MCF 10A (cell line): ENCODE measurements at regions not wholly inside any gene's neighbourhood (a gene's known extent, or its start where the extent isn't known, plus 50 kb on each side); places are given as distances from the start of the nearest gene placed in this dataset.

Source experiments
- BruUV-seq: library from RNA; stranded (reverse); fragments of 400-500 nt; replicated peaks from 2 replicates; lab custom pipeline; 2021; lab: Mats Ljungman, UMichigan
- CTCF ChIA-PET: fragments of 300-600 bp; sonication (Branson Sonifier 250); formaldehyde crosslinking; extraction: SDS; loops from one replicate; lab custom pipeline; 2021; ENCODE audit warnings: antibody characterized with exemption, inconsistent platforms; lab: Yijun Ruan, JAX
- POLR2A ChIA-PET: fragments of 300-600, 350-650 bp; sonication (Branson Sonifier 250); formaldehyde crosslinking; extraction: SDS; loops from one replicate; lab custom pipeline; 2020; ENCODE audit warnings: antibody characterized with exemption, inconsistent platforms; lab: Yijun Ruan, JAX
- DNase-seq: peaks from one replicate; pipeline ENCODE4 v3.0.0-alpha.2; 2018; ENCODE audit not compliant: unreplicated experiment
- H3K27ac Mint-ChIP-seq: one replicate; pipeline ENCODE4 v1.8.0; 2022; ENCODE audit warnings: mild to moderate bottlenecking, low read depth, mixed read lengths; ENCODE audit not compliant: unreplicated experiment
- H3K27me3 Mint-ChIP-seq: one replicate; pipeline ENCODE4 v1.8.0; 2022; ENCODE audit warnings: mixed read lengths; ENCODE audit not compliant: insufficient read depth, unreplicated experiment
- H3K36me3 Mint-ChIP-seq: one replicate; pipeline ENCODE4 v1.8.0; 2022; ENCODE audit warnings: mild to moderate bottlenecking, moderate library complexity, mixed read lengths; ENCODE audit not compliant: insufficient read depth, unreplicated experiment
- H3K4me1 Mint-ChIP-seq: one replicate; pipeline ENCODE4 v1.8.0; 2022; ENCODE audit warnings: mixed read lengths; ENCODE audit not compliant: insufficient read depth, unreplicated experiment
- H3K4me3 Mint-ChIP-seq: one replicate; pipeline ENCODE4 v1.8.0; 2022; ENCODE audit warnings: mild to moderate bottlenecking, moderate library complexity, mixed read lengths; ENCODE audit not compliant: unreplicated experiment
- H3K9me3 Mint-ChIP-seq: one replicate; pipeline ENCODE4 v1.8.0; 2022; ENCODE audit warnings: mixed read lengths; ENCODE audit not compliant: unreplicated experiment
- CTCF ChIP-seq: fragments of 200-600 bp; IDR thresholded peaks from one replicate; pipeline ENCODE4 v1.8.0; 2022; ENCODE audit warnings: antibody characterized with exemption, mild to moderate bottlenecking; ENCODE audit not compliant: unreplicated experiment
- intact Hi-C: fragments of 100-400 bp; cut with micrococcal nuclease; formaldehyde crosslinking; loops from 2 replicates; pipeline ENCODE4 v1.14.1; 2022

DNA sequence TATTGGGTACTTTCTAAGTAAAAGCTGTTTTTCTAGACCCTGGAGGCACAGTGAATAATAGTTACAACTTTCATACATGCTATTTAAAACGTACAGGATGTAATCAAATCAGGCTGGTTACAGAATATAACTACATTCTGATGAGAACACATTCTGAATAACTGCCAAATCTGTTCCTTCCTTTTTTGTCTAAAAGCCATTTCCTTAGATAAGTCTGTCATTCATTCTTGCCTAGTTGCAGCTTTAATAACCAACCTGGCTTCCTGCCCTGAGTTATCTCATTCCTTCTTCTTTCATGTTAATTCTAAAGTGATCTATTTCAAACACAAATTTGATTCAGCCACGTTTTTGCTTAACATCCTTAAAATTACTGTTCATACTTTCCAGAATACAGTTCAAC is 189.7 kb upstream of the ITM2A start:
- no peak overlapping the region for H3K4me3 Mint-ChIP-seq
- POLR2A ChIA-PET = no interaction called here
- CTCF ChIA-PET = no interaction called here
- no TSS peak for BruUV-seq
- DNase-seq = no peak
- H3K9me3 Mint-ChIP-seq = peaks cover 12% of the 10 kb centered on the region
- intact Hi-C loops = no loop called here
- no peak overlapping the region for H3K27ac Mint-ChIP-seq
- H3K36me3 Mint-ChIP-seq = no peaks in the 10 kb centered on the region
- no peak for TF ChIP-seq CTCF
- H3K4me1 Mint-ChIP-seq = no peaks in the 10 kb centered on the region
- no peaks in the 10 kb centered on the region for H3K27me3 Mint-ChIP-seq

DNA sequence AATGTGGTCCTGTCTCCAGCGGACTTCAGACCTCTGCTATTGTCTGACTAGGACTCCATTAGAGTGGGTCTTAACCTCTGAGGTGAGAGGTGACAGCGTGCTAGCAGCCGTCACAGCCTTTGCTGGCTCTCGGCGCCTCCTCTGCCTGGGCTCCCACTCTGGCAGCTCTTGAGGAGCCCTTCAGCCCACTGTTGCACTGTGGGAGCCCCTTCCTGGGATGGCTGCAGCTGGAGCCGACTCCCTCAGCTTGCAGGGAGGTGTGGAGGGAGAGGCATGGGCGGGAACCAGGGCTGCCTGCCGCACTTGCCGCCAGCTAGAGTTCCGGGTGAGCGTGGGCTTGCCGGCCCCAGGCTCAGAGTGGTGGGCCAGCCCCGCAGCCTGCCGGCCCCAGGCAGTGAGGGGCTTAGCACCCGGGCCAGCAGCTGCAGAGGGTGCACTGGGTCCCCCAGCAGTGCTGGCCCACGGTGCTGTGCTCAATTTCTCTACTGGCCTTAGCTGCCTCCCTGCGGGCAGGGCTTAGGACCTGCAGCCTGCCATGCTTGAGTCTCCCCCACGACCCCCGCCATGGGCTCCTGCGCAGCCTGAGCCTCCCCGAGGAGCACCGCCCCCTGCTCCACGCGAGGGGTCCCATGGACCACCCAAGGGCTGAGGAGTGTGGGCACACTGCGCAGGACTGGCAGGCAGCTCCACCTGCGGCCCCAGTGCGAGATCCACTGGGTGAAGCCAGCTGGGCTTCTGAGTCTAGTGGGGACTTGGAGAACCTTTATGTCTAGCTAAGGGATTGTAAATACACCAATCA is 163.4 kb upstream of the ITM2A start:
- no peaks in the 10 kb centered on the region for H3K4me1 Mint-ChIP-seq
- H3K27ac Mint-ChIP-seq = no peak overlapping the region
- ChIA-PET CTCF (interaction anchor here (1.7 kb wide), 1 partner anchor 12 kb away, joined by 3 read pairs; no protein-coding TSS in a partner anchor), POLR2A (no interaction called here)
- no peak overlapping the region for H3K4me3 Mint-ChIP-seq
- TF ChIP-seq CTCF = no peak
- no peaks in the 10 kb centered on the region for H3K27me3 Mint-ChIP-seq
- intact Hi-C loops = no loop called here
- peaks cover 32% of the 10 kb centered on the region for H3K9me3 Mint-ChIP-seq
- DNase-seq = no peak
- H3K36me3 Mint-ChIP-seq = no peaks in the 10 kb centered on the region
- BruUV-seq = no TSS peak

- Mint-ChIP-seq H3K27ac (no peak overlapping the region), H3K4me1 (no peaks in the 10 kb centered on the region), H3K36me3 (no peaks in the 10 kb centered on the region), H3K4me3 (no peak overlapping the region), H3K27me3 (no peaks in the 10 kb centered on the region), H3K9me3 (peaks cover 25% of the 10 kb centered on the region)
- ChIA-PET CTCF (interaction anchor here (0.7 to 1.6 kb wide), 5 partner anchors 9 to 830 kb away, joined by 3 to 5 read pairs (median 3); no protein-coding TSS in a partner anchor), POLR2A (no interaction called here)
- DNase-seq = peak; percentile 25
- peak; percentile 19 for TF ChIP-seq CTCF
- BruUV-seq = no TSS peak
- intact Hi-C loops = no loop called here
These were observed 157.5 kb upstream of the ITM2A start for GRCh38 chrX:79524642-79525041.

DNA sequence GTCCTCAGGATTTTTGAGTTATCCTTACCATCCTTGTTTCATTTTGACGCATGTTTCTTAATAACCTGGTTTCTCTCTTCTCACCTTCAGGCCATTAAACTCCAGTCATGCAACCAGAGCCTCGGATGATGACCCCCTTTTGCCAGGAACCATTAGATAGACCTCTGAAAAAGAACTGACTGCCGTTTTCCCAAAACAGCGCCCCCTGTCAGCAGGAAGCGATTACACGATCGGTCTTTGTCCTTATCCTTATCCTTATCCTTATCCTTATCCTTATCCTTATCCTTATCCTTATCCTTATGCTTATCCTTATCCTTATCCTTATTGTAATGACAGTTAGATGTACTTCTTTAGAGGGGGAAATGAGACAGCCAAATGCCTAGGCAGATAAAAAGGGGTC is 148.4 kb upstream of the ITM2A start:
- Mint-ChIP-seq H3K36me3 (no peaks in the 10 kb centered on the region), H3K27ac (no peak overlapping the region), H3K27me3 (no peaks in the 10 kb centered on the region), H3K4me1 (no peaks in the 10 kb centered on the region), H3K9me3 (peaks cover 27% of the 10 kb centered on the region), H3K4me3 (no peak overlapping the region)
- no TSS peak for BruUV-seq
- ChIA-PET CTCF (no interaction called here), POLR2A (no interaction called here)
- intact Hi-C loops = no loop called here
- TF ChIP-seq CTCF = no peak
- no peak for DNase-seq
